A673 (cell line): ENCODE measurements at regions not wholly inside any gene's neighbourhood (a gene's known extent, or its start where the extent isn't known, plus 50 kb on each side); places are given as distances from the start of the nearest gene placed in this dataset.

Experiments
- BruUV-seq: library from RNA; stranded (reverse); fragments of 400-500 nt; replicated peaks from 2 replicates; lab custom pipeline; 2021; lab: Mats Ljungman, UMichigan
- CTCF ChIA-PET: fragments of 300-600 bp; sonication (Branson Sonifier 250); formaldehyde crosslinking; loops from one replicate; lab custom pipeline; 2022; ENCODE audit warnings: antibody characterized with exemption; lab: Charles Lee
- POLR2A ChIA-PET: fragments of 300-600 bp; sonication (Branson Sonifier 250); formaldehyde crosslinking; loops from one replicate; lab custom pipeline; 2022; ENCODE audit warnings: antibody characterized with exemption; ENCODE audit not compliant: low non-redundant PET; lab: Charles Lee
- DNase-seq: peaks from one replicate; pipeline ENCODE4 v3.0.0-alpha.2; 2015; ENCODE audit warnings: low spot score
- H3K27ac ChIP-seq: fragments of 200-600 bp; sonication (generic); 2 replicates; pipeline ENCODE4 v1.5.1; 2016; ENCODE audit warnings: mixed run types, low read depth, mild to moderate bottlenecking, mixed read lengths, antibody characterized with exemption, low read length; ENCODE audit not compliant: poor library complexity, severe bottlenecking
- H3K27me3 ChIP-seq: fragments of 200-600 bp; sonication (generic); replicated peaks from 2 replicates; pipeline ENCODE4 v1.6.1; 2017; ENCODE audit warnings: mixed run types, low read depth, mild to moderate bottlenecking, mixed read lengths, antibody characterized with exemption, low read length; ENCODE audit not compliant: insufficient read depth, poor library complexity
- H3K36me3 ChIP-seq: fragments of 200-600 bp; sonication (generic); 2 replicates; pipeline ENCODE4 v1.6.1; 2016; ENCODE audit warnings: mixed run types, mild to moderate bottlenecking, mixed read lengths, antibody characterized with exemption, low read length; ENCODE audit not compliant: insufficient read depth, poor library complexity, severe bottlenecking
- H3K4me1 ChIP-seq: fragments of 200-600 bp; sonication (generic); 2 replicates; pipeline ENCODE4 v1.6.1; 2017; ENCODE audit warnings: mixed run types, mild to moderate bottlenecking, mixed read lengths, antibody characterized with exemption, low read length; ENCODE audit not compliant: insufficient read depth, poor library complexity, severe bottlenecking
- H3K4me3 ChIP-seq: fragments of 200-600 bp; sonication (generic); 2 replicates; pipeline ENCODE4 v1.5.1; 2016; ENCODE audit warnings: low read depth, mixed run types, mild to moderate bottlenecking, mixed read lengths, low read length; ENCODE audit not compliant: poor library complexity, severe bottlenecking
- H3K9me3 ChIP-seq: fragments of 200-600 bp; sonication (generic); 2 replicates; pipeline ENCODE4 v1.6.1; 2016; ENCODE audit warnings: mixed run types, low read depth, mild to moderate bottlenecking, mixed read lengths, antibody characterized with exemption, low read length; ENCODE audit not compliant: poor library complexity, severe bottlenecking
- CTCF ChIP-seq: fragments of 300-800, 200-600 bp; sonication (generic); conservative IDR thresholded peaks from 2 replicates; pipeline ENCODE4 v1.5.1; 2017; ENCODE audit warnings: low read depth, mild to moderate bottlenecking, antibody characterized with exemption, low read length, moderate library complexity, mixed read lengths
- EZH2 ChIP-seq: fragments of 200-600 bp; sonication (generic); IDR thresholded peaks from 2 replicates; pipeline ENCODE4 v1.6.1; 2017; ENCODE audit warnings: borderline replicate concordance, low read depth, mild to moderate bottlenecking, mixed read lengths, antibody characterized with exemption, low read length; ENCODE audit not compliant: poor library complexity, severe bottlenecking
- intact Hi-C: fragments of 100-400 bp; cut with micrococcal nuclease; formaldehyde crosslinking; loops from one replicate; pipeline ENCODE4 v1.10.0; 2022; ENCODE audit not compliant: unreplicated experiment

- ChIA-PET CTCF (no interaction called here), POLR2A (interaction anchor here (0.6 kb wide), 1 partner anchor 1789 kb away, joined by 3 read pairs; the partner anchor contains the start of gene SCN4B)
- TF ChIP-seq EZH2 (no peak), CTCF (no peak)
- no peaks in the 10 kb centered on the region for H3K4me1 ChIP-seq
- H3K4me3 ChIP-seq = no peak overlapping the region
- no peak for DNase-seq
- H3K27ac ChIP-seq = no peak overlapping the region
- H3K27me3 ChIP-seq = peaks cover 12% of the 10 kb centered on the region
- no TSS peak for BruUV-seq
- intact Hi-C loops = no loop called here
- H3K36me3 ChIP-seq = no peaks in the 10 kb centered on the region
- H3K9me3 ChIP-seq = no peaks in the 10 kb centered on the region
Observed at GRCh38 chr11:119941636-119942411, 196.1 kb downstream of the TRIM29 start.

- no peaks in the 10 kb centered on the region for H3K4me1 ChIP-seq
- DNase-seq = no peak
- intact Hi-C loops = no loop called here
- peaks cover 19% of the 10 kb centered on the region for H3K27me3 ChIP-seq
- POLR2A ChIA-PET = no interaction called here
- BruUV-seq = no TSS peak
- CTCF ChIA-PET = no interaction called here
- H3K27ac ChIP-seq = no peak overlapping the region
- no peaks in the 10 kb centered on the region for H3K36me3 ChIP-seq
- TF ChIP-seq EZH2 (no peak), CTCF (no peak)
- H3K9me3 ChIP-seq = no peaks in the 10 kb centered on the region
- no peak overlapping the region for H3K4me3 ChIP-seq
Observed at GRCh38 chr11:119941171-119941570, 196.7 kb downstream of the TRIM29 start.

GRCh38 chr11:119940401-119940976 is 197.4 kb downstream of the TRIM29 start:
- ChIA-PET POLR2A (no interaction called here), CTCF (no interaction called here)
- TF ChIP-seq EZH2 = no peak
- TF ChIP-seq CTCF = no peak
- H3K4me3 ChIP-seq = no peak overlapping the region
- H3K4me1 ChIP-seq = no peaks in the 10 kb centered on the region
- peaks cover 24% of the 10 kb centered on the region for H3K27me3 ChIP-seq
- intact Hi-C loops = no loop called here
- BruUV-seq = no TSS peak
- H3K27ac ChIP-seq = no peak overlapping the region
- H3K9me3 ChIP-seq = no peaks in the 10 kb centered on the region
- no peak for DNase-seq
- no peaks in the 10 kb centered on the region for H3K36me3 ChIP-seq
